ENCODE measurements at regions not wholly inside any gene's neighbourhood (a gene's known extent, or its start where the extent isn't known, plus 50 kb on each side); places are given as distances from the start of the nearest gene placed in this dataset.

DNA sequence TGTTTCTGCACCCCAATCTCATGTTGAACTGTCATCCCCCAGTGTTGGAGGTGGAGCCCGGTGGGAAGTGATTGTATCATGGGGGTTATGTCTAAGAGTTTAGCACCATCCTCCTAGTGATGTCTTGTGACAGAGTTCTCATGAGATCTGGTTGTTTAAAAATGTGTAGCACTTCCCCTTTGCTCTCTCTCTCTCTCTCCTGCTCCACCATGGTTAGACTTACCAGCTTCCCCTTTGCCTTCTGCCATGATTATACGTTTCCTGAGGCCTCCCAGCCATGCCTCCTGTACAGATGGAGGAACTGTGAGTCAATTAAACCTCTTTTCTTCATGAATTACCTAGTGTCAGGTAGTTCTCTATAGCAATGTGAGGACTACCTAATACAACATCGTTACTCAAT is 396.9 kb upstream of the LRATD1 start:
- DNase-seq, result no peak
- Histone ChIP-seq H3K4me3 (no peak overlapping the region), H3K27me3 (no peaks in the 10 kb centered on the region), H3K27ac (no peak overlapping the region), H3K4me1 (no peaks in the 10 kb centered on the region), H3K36me3 (no peaks in the 10 kb centered on the region), H3K9me3 (peaks cover 0 to 4% (median 0%) of the 10 kb centered on the region in 4 donors)
- no peak for TF ChIP-seq POLR2A (IDR thresholded peaks at IDR 0.05)
- TF ChIP-seq, protein P1, sequence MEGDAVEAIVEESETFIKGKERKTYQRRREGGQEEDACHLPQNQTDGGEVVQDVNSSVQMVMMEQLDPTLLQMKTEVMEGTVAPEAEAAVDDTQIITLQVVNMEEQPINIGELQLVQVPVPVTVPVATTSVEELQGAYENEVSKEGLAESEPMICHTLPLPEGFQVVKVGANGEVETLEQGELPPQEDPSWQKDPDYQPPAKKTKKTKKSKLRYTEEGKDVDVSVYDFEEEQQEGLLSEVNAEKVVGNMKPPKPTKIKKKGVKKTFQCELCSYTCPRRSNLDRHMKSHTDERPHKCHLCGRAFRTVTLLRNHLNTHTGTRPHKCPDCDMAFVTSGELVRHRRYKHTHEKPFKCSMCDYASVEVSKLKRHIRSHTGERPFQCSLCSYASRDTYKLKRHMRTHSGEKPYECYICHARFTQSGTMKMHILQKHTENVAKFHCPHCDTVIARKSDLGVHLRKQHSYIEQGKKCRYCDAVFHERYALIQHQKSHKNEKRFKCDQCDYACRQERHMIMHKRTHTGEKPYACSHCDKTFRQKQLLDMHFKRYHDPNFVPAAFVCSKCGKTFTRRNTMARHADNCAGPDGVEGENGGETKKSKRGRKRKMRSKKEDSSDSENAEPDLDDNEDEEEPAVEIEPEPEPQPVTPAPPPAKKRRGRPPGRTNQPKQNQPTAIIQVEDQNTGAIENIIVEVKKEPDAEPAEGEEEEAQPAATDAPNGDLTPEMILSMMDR (IDR thresholded peaks at IDR 0.05), result no peak

DNA sequence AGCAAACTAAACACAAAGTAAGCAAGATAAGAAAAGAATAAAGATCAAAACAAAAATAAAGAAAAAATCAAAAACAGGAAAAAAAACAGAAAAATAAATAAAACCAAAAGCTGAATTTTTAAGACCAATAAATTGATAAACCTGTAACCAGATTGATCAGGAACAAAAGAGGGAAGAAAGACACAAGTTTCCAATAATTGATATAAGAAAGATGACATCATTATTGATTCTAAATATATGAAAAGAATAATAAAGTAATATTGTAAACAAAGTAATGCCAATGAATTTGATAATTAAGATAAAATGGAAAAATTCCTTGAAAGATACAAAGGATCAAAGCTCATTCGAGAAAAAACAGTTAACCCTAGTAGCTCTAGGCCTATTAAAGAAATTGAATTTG is 394.6 kb upstream of the LRATD1 start:
- H3K36me3 ChIP-seq, result no peaks in the 10 kb centered on the region
- no peak overlapping the region for H3K4me3 ChIP-seq
- no peaks in the 10 kb centered on the region for H3K9me3 ChIP-seq
- TF ChIP-seq POLR2A (IDR thresholded peaks at IDR 0.05), result no peak
- TF ChIP-seq, protein P1 (IDR thresholded peaks at IDR 0.05), result no peak
- no peak for DNase-seq
- no peaks in the 10 kb centered on the region for H3K27me3 ChIP-seq
- no peaks in the 10 kb centered on the region for H3K4me1 ChIP-seq
- H3K27ac ChIP-seq, result no peak overlapping the region

DNA sequence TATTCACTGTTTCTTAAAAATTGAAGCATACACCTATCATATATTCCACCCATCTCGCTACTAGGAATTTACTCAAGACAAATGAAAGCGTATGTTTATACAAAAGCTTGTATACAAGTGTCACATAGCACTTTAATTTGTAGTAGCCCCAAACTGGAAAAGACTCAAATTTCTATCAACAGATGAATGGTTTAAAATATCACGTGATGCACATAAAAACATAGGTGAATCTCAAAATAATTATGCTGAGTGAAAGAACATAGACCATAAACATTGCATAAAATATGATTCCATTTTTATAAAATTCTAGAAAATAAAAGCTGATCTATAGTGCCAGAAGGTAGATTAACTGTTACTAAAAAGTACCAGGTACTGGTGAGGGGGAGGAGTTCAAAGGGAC is 392.9 kb upstream of the LRATD1 start:
- H3K4me1 ChIP-seq, result no peaks in the 10 kb centered on the region
- no peak overlapping the region for H3K4me3 ChIP-seq
- DNase-seq, result no peak
- H3K36me3 ChIP-seq, result no peaks in the 10 kb centered on the region
- no peaks in the 10 kb centered on the region for H3K9me3 ChIP-seq
- TF ChIP-seq POLR2A (IDR thresholded peaks at IDR 0.05), result no peak
- TF ChIP-seq, protein P1 (IDR thresholded peaks at IDR 0.05), result no peak
- H3K27ac ChIP-seq, result no peak overlapping the region
- H3K27me3 ChIP-seq, result no peaks in the 10 kb centered on the region

DNA sequence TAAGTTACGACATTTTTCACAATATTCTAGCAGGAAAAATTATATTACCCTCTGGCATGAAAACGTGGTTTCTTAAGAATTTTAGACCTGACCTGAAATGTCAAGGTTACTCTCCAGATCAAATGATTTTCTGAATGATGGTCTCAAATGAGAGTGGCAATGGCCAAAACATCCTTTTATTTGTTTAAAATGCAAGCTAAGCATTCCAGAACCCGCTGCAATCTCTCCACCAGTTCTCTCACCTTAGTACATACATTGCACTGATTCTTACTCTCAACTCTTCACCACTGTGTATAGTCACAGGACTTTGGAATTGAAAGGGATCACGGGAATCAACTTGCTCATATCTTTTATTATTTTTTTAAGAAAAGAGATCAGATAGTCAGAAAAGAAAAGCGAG is 391.6 kb upstream of the LRATD1 start:
- no peaks in the 10 kb centered on the region for H3K27me3 ChIP-seq
- no peaks in the 10 kb centered on the region for H3K36me3 ChIP-seq
- no peaks in the 10 kb centered on the region for H3K4me1 ChIP-seq
- H3K4me3 ChIP-seq, result no peak overlapping the region
- no peak for TF ChIP-seq POLR2A (IDR thresholded peaks at IDR 0.05)
- TF ChIP-seq, protein P1 (IDR thresholded peaks at IDR 0.05), result no peak
- DNase-seq, result no peak
- no peaks in the 10 kb centered on the region for H3K9me3 ChIP-seq
- no peak overlapping the region for H3K27ac ChIP-seq

DNA sequence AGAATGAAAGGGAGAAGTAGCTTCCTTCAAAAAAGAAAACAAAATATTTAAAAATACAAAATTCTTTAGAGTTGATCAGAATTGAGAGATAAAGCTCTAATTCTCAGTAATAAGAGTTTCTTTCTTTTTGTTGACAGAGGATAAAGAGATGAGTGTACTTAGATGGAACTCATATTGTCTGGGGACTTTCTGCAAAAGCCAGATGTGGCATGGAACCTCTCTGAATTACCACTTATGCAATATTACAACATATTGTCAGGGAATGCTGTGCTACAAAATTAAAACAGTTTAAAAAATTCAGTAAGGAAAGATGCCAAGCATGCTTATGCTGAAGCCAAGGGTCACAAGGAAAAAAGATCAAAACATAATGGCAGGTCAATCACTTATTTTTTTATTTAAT is 386.6 kb upstream of the LRATD1 start:
- no peak overlapping the region for H3K4me3 ChIP-seq
- no peak for TF ChIP-seq POLR2A (IDR thresholded peaks at IDR 0.05)
- TF ChIP-seq, protein P1 (IDR thresholded peaks at IDR 0.05), result no peak
- H3K9me3 ChIP-seq, result no peaks in the 10 kb centered on the region
- no peaks in the 10 kb centered on the region for H3K36me3 ChIP-seq
- H3K4me1 ChIP-seq, result no peaks in the 10 kb centered on the region
- DNase-seq, result no peak
- no peak overlapping the region for H3K27ac ChIP-seq
- H3K27me3 ChIP-seq, result no peaks in the 10 kb centered on the region

DNA sequence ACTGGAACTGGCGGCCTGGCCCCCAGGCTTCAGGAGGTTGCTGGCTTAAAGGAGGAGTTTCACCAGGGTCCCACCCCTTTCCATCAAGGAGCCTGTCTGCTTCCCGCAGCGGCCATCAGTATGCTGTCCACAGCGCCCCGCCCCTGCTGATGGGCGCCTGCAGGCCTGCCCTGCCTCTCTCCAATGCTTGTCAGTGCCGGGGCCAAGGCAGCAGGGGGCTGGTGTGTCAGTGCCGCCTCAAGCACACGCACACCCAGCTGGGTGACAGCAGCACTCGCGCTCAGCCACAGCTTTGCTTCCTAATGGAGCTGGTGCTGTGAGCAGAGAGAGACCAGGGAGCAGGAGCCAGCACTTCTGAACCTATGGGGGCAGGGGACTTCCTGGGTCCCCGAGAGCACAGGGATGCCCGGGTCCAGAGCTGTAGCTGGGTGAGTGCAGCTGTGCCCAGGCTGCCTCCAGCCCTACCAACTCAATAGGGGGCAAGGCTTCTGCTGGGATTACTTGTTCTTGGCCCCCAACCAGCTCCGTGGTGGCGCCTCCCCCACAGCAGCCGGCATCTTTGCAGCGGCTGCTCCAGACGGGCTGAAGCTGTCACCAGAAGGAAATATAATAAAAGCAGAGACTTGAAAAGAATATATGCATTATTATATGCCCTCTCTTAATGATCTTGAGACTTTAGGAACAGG is 377.2 kb upstream of the LRATD1 start:
- Histone ChIP-seq H3K9me3 (no peaks in the 10 kb centered on the region), H3K27me3 (no peaks in the 10 kb centered on the region), H3K36me3 (no peaks in the 10 kb centered on the region), H3K4me3 (no peak overlapping the region), H3K4me1 (no peaks in the 10 kb centered on the region), H3K27ac (no peak overlapping the region)
- no peak for TF ChIP-seq POLR2A (IDR thresholded peaks at IDR 0.05)
- TF ChIP-seq, protein P1 (IDR thresholded peaks at IDR 0.05), result no peak
- no peak for DNase-seq

All from Peyer's patch (tissue), 4 donors.